MCF 10A (cell line): ENCODE measurements at regions not wholly inside any gene's neighbourhood (a gene's known extent, or its start where the extent isn't known, plus 50 kb on each side); places are given as distances from the start of the nearest gene placed in this dataset.
A peak's percentile ranks its signal among the peaks of the same experiment; 100 is the strongest.

Experiments used
- BruUV-seq: library from RNA; stranded (reverse); fragments of 400-500 nt; replicated peaks from 2 replicates; lab custom pipeline; 2021; lab: Mats Ljungman, UMichigan
- CTCF ChIA-PET: fragments of 300-600 bp; sonication (Branson Sonifier 250); formaldehyde crosslinking; extraction: SDS; loops from one replicate; lab custom pipeline; 2021; ENCODE audit warnings: antibody characterized with exemption, inconsistent platforms; lab: Yijun Ruan, JAX
- POLR2A ChIA-PET: fragments of 300-600, 350-650 bp; sonication (Branson Sonifier 250); formaldehyde crosslinking; extraction: SDS; loops from one replicate; lab custom pipeline; 2020; ENCODE audit warnings: antibody characterized with exemption, inconsistent platforms; lab: Yijun Ruan, JAX
- DNase-seq: peaks from one replicate; pipeline ENCODE4 v3.0.0-alpha.2; 2018; ENCODE audit not compliant: unreplicated experiment
- H3K27ac Mint-ChIP-seq: one replicate; pipeline ENCODE4 v1.8.0; 2022; ENCODE audit warnings: mild to moderate bottlenecking, low read depth, mixed read lengths; ENCODE audit not compliant: unreplicated experiment
- H3K27me3 Mint-ChIP-seq: one replicate; pipeline ENCODE4 v1.8.0; 2022; ENCODE audit warnings: mixed read lengths; ENCODE audit not compliant: insufficient read depth, unreplicated experiment
- H3K36me3 Mint-ChIP-seq: one replicate; pipeline ENCODE4 v1.8.0; 2022; ENCODE audit warnings: mild to moderate bottlenecking, moderate library complexity, mixed read lengths; ENCODE audit not compliant: insufficient read depth, unreplicated experiment
- H3K4me1 Mint-ChIP-seq: one replicate; pipeline ENCODE4 v1.8.0; 2022; ENCODE audit warnings: mixed read lengths; ENCODE audit not compliant: insufficient read depth, unreplicated experiment
- H3K4me3 Mint-ChIP-seq: one replicate; pipeline ENCODE4 v1.8.0; 2022; ENCODE audit warnings: mild to moderate bottlenecking, moderate library complexity, mixed read lengths; ENCODE audit not compliant: unreplicated experiment
- H3K9me3 Mint-ChIP-seq: one replicate; pipeline ENCODE4 v1.8.0; 2022; ENCODE audit warnings: mixed read lengths; ENCODE audit not compliant: unreplicated experiment
- CTCF ChIP-seq: fragments of 200-600 bp; IDR thresholded peaks from one replicate; pipeline ENCODE4 v1.8.0; 2022; ENCODE audit warnings: antibody characterized with exemption, mild to moderate bottlenecking; ENCODE audit not compliant: unreplicated experiment
- intact Hi-C: fragments of 100-400 bp; cut with micrococcal nuclease; formaldehyde crosslinking; loops from 2 replicates; pipeline ENCODE4 v1.14.1; 2022

- CTCF ChIA-PET = no interaction called here
- intact Hi-C loops = no loop called here
- H3K27ac Mint-ChIP-seq = no peak overlapping the region
- no peak overlapping the region for H3K4me3 Mint-ChIP-seq
- H3K36me3 Mint-ChIP-seq = peaks cover 6% of the 10 kb centered on the region
- TF ChIP-seq CTCF = no peak
- no peaks in the 10 kb centered on the region for H3K27me3 Mint-ChIP-seq
- H3K4me1 Mint-ChIP-seq = no peaks in the 10 kb centered on the region
- no peak for DNase-seq
- no TSS peak for BruUV-seq
- POLR2A ChIA-PET = no interaction called here
- H3K9me3 Mint-ChIP-seq = peaks cover 10% of the 10 kb centered on the region
These were observed 81.0 kb upstream of the JAG1 start for GRCh38 chr20:10754824-10755223.

GRCh38 chr20:10758446-10758845, 84.6 kb upstream of the JAG1 start:
- Mint-ChIP-seq H3K27me3 (no peaks in the 10 kb centered on the region), H3K36me3 (no peaks in the 10 kb centered on the region), H3K27ac (no peak overlapping the region), H3K9me3 (peaks cover 10% of the 10 kb centered on the region), H3K4me1 (peaks cover 18% of the 10 kb centered on the region), H3K4me3 (no peak overlapping the region)
- intact Hi-C loops = no loop called here
- POLR2A ChIA-PET = interaction anchor here (0.5 to 1.4 kb wide), 3 partner anchors 12 to 494 kb away, joined by 3 to 5 read pairs (median 4); no protein-coding TSS in a partner anchor
- DNase-seq = peak; percentile 45
- BruUV-seq = no TSS peak
- TF ChIP-seq CTCF = no peak
- CTCF ChIA-PET = interaction anchor here (0.6 to 1.1 kb wide), 2 partner anchors 31 to 190 kb away, joined by 3 read pairs; no protein-coding TSS in a partner anchor

- H3K27me3 Mint-ChIP-seq = no peaks in the 10 kb centered on the region
- POLR2A ChIA-PET = interaction anchor here (0.6 to 2.0 kb wide), 18 partner anchors 8 to 493 kb away, joined by 3 to 15 read pairs (median 6); partner anchors contain the start of gene JAG1
These were observed 87.4 kb upstream of the JAG1 start for GRCh38 chr20:10761232-10761631.

GRCh38 chr20:10761786-10762185, 88.0 kb upstream of the JAG1 start:
- ChIA-PET POLR2A (interaction anchor here (0.8 to 2.0 kb wide), 11 partner anchors 10 to 192 kb away, joined by 3 to 15 read pairs (median 6); partner anchors contain the start of gene JAG1), CTCF (interaction anchor here (0.5 to 1.2 kb wide), 4 partner anchors 22 to 1417 kb away, joined by 3 to 4 read pairs (median 4); no protein-coding TSS in a partner anchor)
- intact Hi-C loops = loop anchor here (5.0 to 10.0 kb wide), 2 partner anchors 87 to 101 kb away; partner anchors contain the start of gene JAG1
- no peaks in the 10 kb centered on the region for H3K36me3 Mint-ChIP-seq
- BruUV-seq = no TSS peak
- H3K9me3 Mint-ChIP-seq = peaks cover 10% of the 10 kb centered on the region
- H3K27ac Mint-ChIP-seq = no peak overlapping the region
- TF ChIP-seq CTCF = no peak
- H3K4me1 Mint-ChIP-seq = peaks cover 18% of the 10 kb centered on the region
- no peaks in the 10 kb centered on the region for H3K27me3 Mint-ChIP-seq
- H3K4me3 Mint-ChIP-seq = peak overlapping the region; percentile 37
- peak; percentile 73 for DNase-seq

More at GRCh38 chr20:10761232-10761631, 87.4 kb upstream of the JAG1 start:
- Mint-ChIP-seq H3K27ac (no peak overlapping the region), H3K4me3 (peak overlapping the region; percentile 37), H3K36me3 (no peaks in the 10 kb centered on the region), H3K9me3 (peaks cover 10% of the 10 kb centered on the region), H3K4me1 (peaks cover 18% of the 10 kb centered on the region)
- intact Hi-C loops = loop anchor here (5.0 to 10.0 kb wide), 2 partner anchors 86 to 101 kb away; partner anchors contain the start of gene JAG1
- no peak for TF ChIP-seq CTCF
- no TSS peak for BruUV-seq
- CTCF ChIA-PET = interaction anchor here (0.6 to 0.9 kb wide), 4 partner anchors 21 to 241 kb away, joined by 3 read pairs; no protein-coding TSS in a partner anchor
- DNase-seq = peak; percentile 97
